Ecto neural progenitor cell (in vitro differentiated cells): ENCODE measurements at regions not wholly inside any gene's neighbourhood (a gene's known extent, or its start where the extent isn't known, plus 50 kb on each side); places are given as distances from the start of the nearest gene placed in this dataset.

Experiments used
- DNase-seq: peaks from one replicate; pipeline ENCODE4 v3.0.0-alpha.2; 2018; ENCODE audit warnings: low spot score

GRCh38 chr2:67917332-67918054, 145.3 kb downstream of the C1D start:
- DNase-seq = no peak

DNA sequence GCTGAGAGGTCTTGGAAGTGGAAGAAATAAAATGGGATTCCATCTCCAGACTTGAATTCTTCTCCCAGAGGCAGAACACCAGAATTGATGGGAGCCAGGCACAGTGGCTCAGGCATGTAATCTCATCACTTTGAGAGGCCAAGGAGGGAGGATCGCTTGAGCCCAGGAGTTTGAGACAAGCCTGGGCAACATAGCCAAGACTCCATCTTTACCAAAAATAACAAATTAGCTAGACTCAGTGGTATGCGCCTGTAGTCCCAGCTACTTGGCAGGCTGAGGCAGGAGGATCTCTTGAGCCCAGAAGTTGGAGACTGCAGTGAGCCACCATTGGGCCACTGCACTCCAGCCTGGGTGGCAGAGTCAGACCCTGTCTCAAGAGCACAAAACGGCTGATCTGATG, 144.3 kb downstream of the C1D start:
- no peak for DNase-seq

DNA sequence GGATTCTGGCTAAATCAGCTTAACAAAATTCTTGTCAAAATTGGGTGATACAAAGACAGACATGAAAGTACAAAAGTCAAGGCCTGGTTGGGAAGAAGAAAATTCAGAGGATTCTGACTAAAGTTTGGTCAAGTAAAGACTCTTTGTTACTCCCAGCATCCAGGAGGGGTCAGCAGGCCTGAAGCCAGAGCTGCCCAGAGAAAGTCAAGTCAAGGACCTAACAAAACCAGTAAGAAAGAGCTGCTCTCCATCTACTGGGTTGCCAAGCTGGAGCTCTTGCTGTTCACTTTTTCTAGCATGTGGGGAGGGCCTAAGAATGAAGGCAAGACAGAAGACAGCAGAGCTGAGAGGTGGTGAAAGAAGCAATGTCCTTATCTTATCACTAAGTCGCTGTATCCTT, 143.3 kb downstream of the C1D start:
- DNase-seq = no peak

DNA sequence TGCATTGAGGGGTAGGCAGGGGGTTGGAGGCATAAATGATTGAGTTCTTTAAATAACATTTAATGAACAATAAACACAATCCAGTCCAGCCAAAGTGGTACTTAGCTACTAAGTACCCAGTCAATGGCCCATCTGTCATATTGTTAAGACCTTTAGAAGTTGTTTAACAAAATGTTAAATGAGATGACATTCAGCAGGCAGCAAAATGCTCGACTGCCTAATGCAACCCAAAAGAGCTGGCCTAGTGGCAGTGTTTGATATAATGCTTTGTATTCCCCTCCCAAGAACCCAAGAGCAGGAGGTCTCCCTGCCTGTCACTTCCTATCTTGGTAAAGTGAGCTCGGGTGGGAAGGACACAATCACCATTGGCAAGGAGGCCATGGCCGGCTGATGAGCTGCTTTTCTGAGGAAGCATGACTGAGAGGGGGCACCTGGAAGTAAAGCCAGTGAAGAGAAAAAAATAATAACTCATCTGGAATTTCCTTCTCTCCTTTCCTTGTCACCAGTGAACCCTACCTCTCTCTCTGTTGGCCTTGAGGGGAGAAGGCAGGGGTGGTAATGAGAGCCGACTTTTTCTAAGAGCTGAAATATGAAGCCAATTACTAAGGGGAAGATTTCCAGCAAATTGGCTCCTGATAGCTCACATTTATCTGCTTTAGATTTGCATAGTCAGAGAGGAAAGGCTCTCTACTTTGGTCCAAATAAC, 140.6 kb downstream of the C1D start:
- no peak for DNase-seq

DNA sequence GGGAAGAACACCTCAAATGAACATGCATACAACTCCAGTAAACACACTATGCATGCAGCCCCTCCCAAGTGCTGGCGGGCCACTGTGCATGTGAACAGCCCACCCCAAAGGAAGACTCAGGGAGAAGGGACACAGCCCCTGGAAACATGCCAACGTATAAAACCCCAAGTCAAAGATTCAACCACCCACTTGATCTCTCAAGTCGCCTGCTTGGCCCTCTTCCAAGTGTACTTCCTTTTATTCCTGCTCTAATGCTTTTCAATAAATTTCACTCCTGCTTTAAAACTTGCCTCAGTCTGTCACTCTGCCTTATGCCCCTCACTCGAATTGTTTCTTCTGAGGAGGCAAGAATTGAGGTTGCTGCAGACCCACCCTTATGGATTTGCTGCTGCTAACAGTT, 139.1 kb downstream of the C1D start:
- DNase-seq = no peak

DNA sequence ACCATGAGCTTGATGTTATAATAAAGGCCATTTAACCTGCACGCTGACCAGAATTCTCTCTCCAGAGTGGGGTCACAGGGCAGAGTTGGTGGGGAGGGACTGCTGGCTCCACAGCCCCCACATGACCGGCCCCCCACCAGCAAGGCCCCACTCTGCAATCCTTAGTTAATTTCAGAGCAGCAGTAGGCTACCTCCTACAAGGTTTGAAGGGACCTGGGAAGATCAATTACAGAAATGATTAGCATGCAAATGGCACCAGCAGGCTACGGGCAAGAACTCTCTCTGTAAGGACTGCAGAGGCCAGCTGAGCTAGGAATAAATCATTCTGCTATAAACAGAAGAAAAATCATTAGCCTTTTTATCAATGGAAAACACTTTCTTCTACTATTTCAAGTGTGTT, 135.3 kb downstream of the C1D start:
- no peak for DNase-seq

DNA sequence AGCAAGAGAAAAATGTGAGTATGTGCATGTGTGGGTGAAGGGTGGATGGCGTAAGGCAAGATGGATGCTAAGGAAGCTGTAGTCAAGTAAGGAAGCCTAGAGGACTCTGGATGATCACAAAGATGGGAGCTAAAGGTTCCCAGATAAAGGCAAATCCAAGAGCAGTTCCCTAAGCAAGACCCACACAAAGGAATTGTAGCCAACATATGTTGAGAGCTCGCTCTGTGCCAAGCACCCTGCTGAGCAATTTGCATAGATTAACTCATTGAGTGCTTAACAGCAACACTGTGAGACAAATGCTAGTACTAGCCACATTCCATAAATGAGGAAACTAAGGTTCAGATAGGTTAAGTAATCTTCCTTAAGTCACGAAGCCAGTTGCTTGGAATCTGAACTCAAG, 132.6 kb downstream of the C1D start:
- DNase-seq = no peak

DNA sequence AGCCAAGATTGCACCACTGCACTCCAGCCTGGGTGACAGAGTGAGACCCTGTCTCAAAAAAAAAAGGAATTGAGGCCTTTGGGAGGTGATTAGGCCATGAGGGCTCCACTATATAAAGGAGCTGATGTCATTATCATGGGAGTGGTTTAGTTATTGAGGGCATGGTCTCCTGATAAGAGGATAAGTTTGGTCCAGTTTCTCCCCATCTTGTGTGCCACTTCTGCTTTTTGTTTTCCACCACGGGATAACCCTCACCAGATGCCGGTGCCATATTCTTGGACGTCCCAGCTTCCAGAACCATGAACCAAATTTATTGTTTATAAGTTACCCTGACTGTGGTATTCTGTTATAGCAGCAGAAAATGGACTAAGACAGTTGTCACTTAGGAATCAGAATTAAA, 125.8 kb downstream of the C1D start:
- no peak for DNase-seq

DNA sequence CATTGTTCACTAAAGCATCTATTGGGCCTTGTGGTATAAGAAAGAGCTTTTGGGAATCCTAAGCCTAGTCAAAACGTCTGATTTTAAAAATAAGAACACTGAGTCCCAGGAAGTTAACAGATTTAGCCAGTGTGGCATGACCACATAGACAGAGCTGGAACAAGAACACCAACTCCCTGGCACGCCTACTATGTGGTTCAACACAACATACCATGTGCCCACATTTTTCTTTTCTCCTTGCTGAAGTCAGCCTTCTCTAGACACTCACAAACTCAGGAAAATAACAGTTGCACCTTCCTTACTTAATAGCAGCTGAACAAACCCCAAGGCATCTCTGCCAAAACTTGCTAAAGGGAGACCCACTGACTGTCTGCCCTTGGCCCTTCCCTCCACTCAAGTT, 124.8 kb downstream of the C1D start:
- no peak for DNase-seq

DNA sequence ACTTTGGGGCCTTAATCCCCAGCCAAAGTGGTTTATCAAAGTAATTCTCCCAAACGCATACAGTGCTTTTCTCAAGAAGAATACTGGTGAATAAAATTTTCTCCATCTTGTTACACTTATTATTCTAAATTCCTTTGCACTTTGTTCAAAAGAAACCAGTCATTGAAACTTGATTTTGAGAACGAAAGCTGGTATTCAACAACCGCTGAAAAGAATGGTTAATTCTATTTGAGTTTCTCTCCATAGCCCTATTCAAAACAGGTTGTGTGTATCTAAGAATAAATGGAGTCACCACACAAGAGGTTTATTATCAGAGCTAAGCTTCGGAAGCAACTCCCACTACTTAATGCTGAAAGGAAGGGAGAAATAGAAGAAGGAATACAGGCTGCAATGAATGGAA, 117.7 kb downstream of the C1D start:
- no peak for DNase-seq

- DNase-seq = no peak
Observed at GRCh38 chr2:67945940-67946339, 116.9 kb downstream of the C1D start.

DNA sequence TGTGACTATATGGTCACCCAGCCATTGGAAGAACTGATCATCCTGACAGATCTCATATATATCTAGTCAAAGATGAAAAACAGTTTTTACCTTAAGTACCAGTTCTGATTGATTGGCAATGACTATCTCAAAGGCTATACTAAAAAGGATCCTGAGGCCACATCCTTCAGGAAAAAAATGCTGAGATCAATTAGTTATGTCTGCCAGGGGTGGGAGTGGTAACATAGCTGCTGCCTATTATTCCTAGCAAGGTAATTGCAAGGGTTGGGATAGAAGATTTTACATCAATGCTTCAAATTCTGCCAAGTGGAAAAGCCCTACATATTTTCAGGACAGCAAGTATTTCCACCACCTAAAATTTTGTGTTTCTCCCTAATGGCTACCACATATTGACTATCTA, 114.7 kb downstream of the C1D start:
- DNase-seq = no peak

- DNase-seq = no peak
Observed at GRCh38 chr2:67948506-67948905, 114.3 kb downstream of the C1D start.

DNA sequence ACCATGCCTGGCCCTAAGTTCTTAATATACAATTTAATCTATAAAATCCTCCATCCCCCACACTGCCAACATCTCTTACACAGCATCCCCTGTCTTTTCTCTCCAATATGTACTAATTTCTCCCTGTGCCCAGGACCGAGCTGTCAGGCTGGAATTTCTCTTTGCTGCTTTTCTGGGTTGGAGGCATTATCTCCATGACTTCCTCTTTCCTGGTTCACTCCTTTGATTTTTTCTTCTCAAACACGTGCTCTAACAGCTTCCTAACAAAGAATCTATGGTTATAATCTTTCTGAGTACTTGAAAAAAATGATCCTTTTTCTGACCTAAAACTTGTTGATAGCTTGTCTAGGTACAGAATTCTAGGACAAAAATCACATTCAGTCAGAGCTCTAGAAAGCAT, 112.8 kb downstream of the C1D start:
- no peak for DNase-seq

DNA sequence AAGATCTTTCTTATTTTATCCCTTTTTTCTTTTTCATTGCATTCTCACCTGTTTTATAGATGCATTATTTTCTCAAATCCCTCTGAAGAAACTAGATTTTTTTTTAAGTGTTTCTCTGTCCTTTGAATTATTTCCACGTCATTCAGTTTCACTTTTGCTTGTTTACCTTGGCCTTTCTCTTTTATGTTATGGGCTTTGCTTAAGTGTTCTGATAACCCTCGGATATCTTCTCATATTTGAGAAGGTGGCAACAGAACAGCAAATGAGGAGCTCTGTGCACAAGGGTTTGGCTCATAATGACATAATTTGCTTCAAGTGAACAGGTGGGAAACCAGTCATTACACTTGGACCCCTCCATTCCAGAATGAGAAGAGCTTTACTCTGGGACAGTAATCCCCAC, 111.9 kb downstream of the C1D start:
- DNase-seq = no peak

DNA sequence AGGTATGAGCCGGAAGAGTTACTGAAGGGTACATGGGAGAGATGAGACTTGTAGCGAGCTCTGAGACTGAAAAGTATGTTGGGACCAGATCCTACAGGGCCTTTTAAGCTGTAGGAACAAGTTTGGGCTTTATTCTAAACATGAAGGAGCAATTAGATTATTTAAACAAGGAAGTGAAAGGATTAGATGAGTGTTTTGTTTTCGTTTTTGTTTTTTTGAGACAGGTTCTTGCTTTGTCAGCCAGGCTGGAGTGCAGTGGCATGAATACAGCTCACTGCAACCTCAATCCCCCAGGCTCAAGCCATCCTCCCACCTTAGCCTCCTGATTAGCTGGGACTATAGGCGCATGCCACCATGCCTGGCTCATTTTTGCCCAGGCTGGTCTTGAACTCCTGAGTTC, 110.7 kb downstream of the C1D start:
- no peak for DNase-seq

GRCh38 chr2:67954093-67954748, 108.6 kb downstream of the C1D start:
- DNase-seq = no peak

DNA sequence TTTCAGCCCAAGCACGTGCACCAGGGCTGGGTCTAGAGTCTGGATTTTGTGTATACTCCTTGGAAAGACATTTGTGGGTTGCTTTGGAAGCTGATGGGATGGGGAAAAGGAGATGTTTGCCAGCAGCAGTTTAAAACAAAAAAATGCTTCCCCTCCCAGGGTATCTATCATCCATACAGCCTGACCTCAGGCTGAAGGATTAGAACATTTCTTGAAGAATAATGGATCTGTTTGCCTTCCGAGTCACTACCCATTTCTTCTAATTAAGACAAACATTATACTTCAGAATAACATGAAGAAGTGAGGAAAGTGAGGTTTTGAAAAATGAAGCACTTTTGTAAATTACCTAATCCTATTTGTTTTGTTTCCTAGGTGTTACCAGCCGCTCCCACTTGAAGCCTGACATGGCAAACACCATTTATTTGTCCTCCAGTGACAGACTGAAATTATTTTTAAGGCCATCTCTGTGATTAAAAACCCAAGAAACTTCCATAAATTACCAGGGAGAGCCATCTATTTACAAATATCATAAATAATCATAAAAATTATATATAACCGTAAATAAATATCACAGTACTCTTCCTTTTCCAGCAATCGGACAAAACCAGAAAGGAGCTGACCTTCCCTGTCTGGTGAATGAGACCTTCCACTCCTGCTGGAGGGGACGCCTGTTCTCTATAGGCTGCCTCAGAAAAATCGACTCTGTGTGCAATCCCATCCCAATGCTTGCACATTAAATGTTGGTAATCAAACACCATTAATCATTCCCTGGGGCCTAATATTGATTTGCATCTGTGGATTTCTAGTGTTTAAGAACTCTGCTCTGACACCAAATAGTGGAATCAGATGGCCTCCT, 106.8 kb downstream of the C1D start:
- DNase-seq = no peak

GRCh38 chr2:67965246-67965645, 97.6 kb downstream of the C1D start:
- DNase-seq = no peak

DNA sequence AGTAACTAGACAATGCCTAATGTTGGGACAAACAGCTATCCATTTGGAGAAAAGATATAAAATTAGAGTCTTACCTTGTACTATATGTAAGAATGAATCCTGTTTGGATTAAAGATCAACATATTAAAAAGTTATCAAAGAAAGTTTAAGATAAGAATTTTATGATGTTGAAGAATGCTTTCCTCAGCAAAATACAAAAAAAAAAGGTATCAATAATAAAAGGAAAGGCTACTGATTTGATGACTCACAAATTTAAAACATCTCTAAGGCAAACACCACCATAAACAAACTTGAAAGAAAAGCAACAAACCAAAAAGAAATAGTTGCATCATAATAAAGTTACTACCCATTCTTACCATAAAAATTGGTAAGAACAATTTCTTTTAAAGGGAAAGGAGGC, 92.7 kb downstream of the C1D start:
- no peak for DNase-seq

- no peak for DNase-seq
Observed at GRCh38 chr2:67970542-67970941, 92.3 kb downstream of the C1D start.
